ENCODE measurements at regions not wholly inside any gene's neighbourhood (a gene's known extent, or its start where the extent isn't known, plus 50 kb on each side); places are given as distances from the start of the nearest gene placed in this dataset.

DNA sequence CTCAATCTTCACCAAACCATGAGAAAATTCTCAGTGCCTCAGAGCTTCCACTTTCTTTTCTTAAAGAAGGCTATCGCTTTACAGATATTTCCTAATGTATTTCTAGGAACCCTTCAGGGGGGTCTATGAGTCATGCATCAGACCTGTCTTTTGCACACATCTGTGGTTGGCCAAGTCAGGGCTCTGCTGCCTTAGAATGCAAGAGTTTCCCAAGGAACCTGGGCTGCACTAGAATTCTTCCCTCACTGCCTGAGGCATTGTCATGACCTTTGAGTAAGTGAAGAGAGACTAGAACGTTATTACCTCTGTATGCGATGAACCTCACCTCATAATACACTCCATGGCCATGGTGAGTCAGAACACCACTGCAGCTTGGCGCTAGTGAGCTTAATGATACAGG is 365.0 kb upstream of the ID4 start:
- no peak for TF ChIP-seq CTCF (IDR thresholded peaks at IDR 0.05)
- TF ChIP-seq POLR2A (IDR thresholded peaks at IDR 0.05), result no peak

All from lower leg skin (tissue), 3 donors.